SJSA1 (cell line): ENCODE measurements at regions not wholly inside any gene's neighbourhood (a gene's known extent, or its start where the extent isn't known, plus 50 kb on each side); places are given as distances from the start of the nearest gene placed in this dataset.

Experiments
- DNase-seq, 2 experiments: peaks; one replicate each; pipeline ENCODE4 v3.0.0-alpha.2; 2015 to 2020; ENCODE audit warnings: low spot score in 2 of 2, low read depth in 1 of 2
- H3K27ac ChIP-seq: fragments of 250-450 bp; sonication (Bioruptor Pico); 2 replicates; pipeline ENCODE4 v1.5.1; 2020; ENCODE audit warnings: mild to moderate bottlenecking, moderate library complexity
- H3K27me3 ChIP-seq: fragments of 250-450 bp; sonication (Bioruptor Pico); replicated peaks from 2 replicates; pipeline ENCODE4 v1.5.1; 2020; ENCODE audit warnings: mild to moderate bottlenecking, moderate library complexity
- H3K36me3 ChIP-seq: fragments of 250-450 bp; sonication (Bioruptor Pico); 2 replicates; pipeline ENCODE4 v1.5.1; 2020; ENCODE audit warnings: mild to moderate bottlenecking
- H3K4me1 ChIP-seq: fragments of 250-450 bp; sonication (Bioruptor Pico); replicated peaks from 2 replicates; pipeline ENCODE4 v1.6.1; 2021; ENCODE audit warnings: mild to moderate bottlenecking
- H3K4me3 ChIP-seq: fragments of 250-450 bp; sonication (Bioruptor Pico); 2 replicates; pipeline ENCODE4 v1.5.1; 2020; ENCODE audit warnings: mild to moderate bottlenecking
- H3K9me3 ChIP-seq: fragments of 250-450 bp; sonication (Bioruptor Pico); replicated peaks from 2 replicates; pipeline ENCODE4 v1.5.1; 2020; ENCODE audit warnings: mild to moderate bottlenecking

- Histone ChIP-seq H3K36me3 (no peaks in the 10 kb centered on the region), H3K4me1 (no peaks in the 10 kb centered on the region), H3K4me3 (no peak overlapping the region), H3K27ac (no peak overlapping the region), H3K9me3 (no peaks in the 10 kb centered on the region), H3K27me3 (no peaks in the 10 kb centered on the region)
- DNase-seq, result no peak
Observed at GRCh38 chr6:101102702-101103101, 221.6 kb upstream of the ASCC3 start.

GRCh38 chr6:101108286-101108685 is 227.2 kb upstream of the ASCC3 start:
- Histone ChIP-seq H3K4me1 (no peaks in the 10 kb centered on the region), H3K27ac (no peak overlapping the region), H3K4me3 (no peak overlapping the region), H3K36me3 (no peaks in the 10 kb centered on the region), H3K27me3 (no peaks in the 10 kb centered on the region; the same call in 1 of the 2 replicates), H3K9me3 (no peaks in the 10 kb centered on the region)
- no peak for DNase-seq

GRCh38 chr6:101110814-101111213 is 229.7 kb upstream of the ASCC3 start:
- H3K4me1 ChIP-seq, result no peaks in the 10 kb centered on the region
- H3K36me3 ChIP-seq, result no peaks in the 10 kb centered on the region
- DNase-seq, result no peak
- no peaks in the 10 kb centered on the region for H3K9me3 ChIP-seq
- no peak overlapping the region for H3K27ac ChIP-seq
- H3K27me3 ChIP-seq, result no peaks in the 10 kb centered on the region; the same call in 1 of the 2 replicates
- no peak overlapping the region for H3K4me3 ChIP-seq

GRCh38 chr6:101113468-101114260 is 232.5 kb upstream of the ASCC3 start:
- Histone ChIP-seq H3K27ac (no peak overlapping the region), H3K4me3 (no peak overlapping the region), H3K9me3 (no peaks in the 10 kb centered on the region), H3K36me3 (no peaks in the 10 kb centered on the region), H3K4me1 (no peaks in the 10 kb centered on the region), H3K27me3 (no peaks in the 10 kb centered on the region; the same call in 1 of the 2 replicates)
- DNase-seq, result no peak

GRCh38 chr6:101114703-101115102 is 233.6 kb upstream of the ASCC3 start:
- DNase-seq, result peak in 1 of 2 experiments; percentile 16

GRCh38 chr6:101116337-101116736 is 235.2 kb upstream of the ASCC3 start:
- no peak overlapping the region for H3K4me3 ChIP-seq
- DNase-seq, result no peak
- H3K9me3 ChIP-seq, result no peaks in the 10 kb centered on the region
- H3K27me3 ChIP-seq, result no peaks in the 10 kb centered on the region; the same call in 1 of the 2 replicates
- no peaks in the 10 kb centered on the region for H3K36me3 ChIP-seq
- H3K27ac ChIP-seq, result no peak overlapping the region
- H3K4me1 ChIP-seq, result no peaks in the 10 kb centered on the region

More at GRCh38 chr6:101114703-101115102, 233.6 kb upstream of the ASCC3 start:
- no peak overlapping the region for H3K4me3 ChIP-seq
- H3K4me1 ChIP-seq, result no peaks in the 10 kb centered on the region
- no peaks in the 10 kb centered on the region for H3K9me3 ChIP-seq
- H3K27me3 ChIP-seq, result no peaks in the 10 kb centered on the region; the same call in 1 of the 2 replicates
- H3K36me3 ChIP-seq, result no peaks in the 10 kb centered on the region
- no peak overlapping the region for H3K27ac ChIP-seq

GRCh38 chr6:101117393-101118135 is 236.4 kb upstream of the ASCC3 start:
- no peak for DNase-seq

GRCh38 chr6:101118136-101118396 is 236.9 kb upstream of the ASCC3 start:
- H3K4me3 ChIP-seq, result no peak overlapping the region
- H3K9me3 ChIP-seq, result no peaks in the 10 kb centered on the region
- no peak overlapping the region for H3K27ac ChIP-seq
- no peaks in the 10 kb centered on the region for H3K4me1 ChIP-seq
- DNase-seq, result no peak
- no peaks in the 10 kb centered on the region for H3K27me3 ChIP-seq
- H3K36me3 ChIP-seq, result no peaks in the 10 kb centered on the region

More at GRCh38 chr6:101117393-101118135, 236.4 kb upstream of the ASCC3 start:
- Histone ChIP-seq H3K4me3 (no peak overlapping the region), H3K9me3 (no peaks in the 10 kb centered on the region), H3K27ac (no peak overlapping the region), H3K36me3 (no peaks in the 10 kb centered on the region), H3K4me1 (no peaks in the 10 kb centered on the region), H3K27me3 (no peaks in the 10 kb centered on the region)

GRCh38 chr6:101120747-101121146 is 239.6 kb upstream of the ASCC3 start:
- no peaks in the 10 kb centered on the region for H3K9me3 ChIP-seq
- no peak overlapping the region for H3K4me3 ChIP-seq
- H3K4me1 ChIP-seq, result no peaks in the 10 kb centered on the region
- H3K27me3 ChIP-seq, result no peaks in the 10 kb centered on the region
- DNase-seq, result no peak
- no peak overlapping the region for H3K27ac ChIP-seq
- H3K36me3 ChIP-seq, result no peaks in the 10 kb centered on the region

GRCh38 chr6:101125380-101125971 is 244.3 kb upstream of the ASCC3 start:
- no peaks in the 10 kb centered on the region for H3K4me1 ChIP-seq
- DNase-seq, result no peak
- no peaks in the 10 kb centered on the region for H3K36me3 ChIP-seq
- no peak overlapping the region for H3K4me3 ChIP-seq
- no peaks in the 10 kb centered on the region for H3K27me3 ChIP-seq
- no peaks in the 10 kb centered on the region for H3K9me3 ChIP-seq
- H3K27ac ChIP-seq, result no peak overlapping the region

GRCh38 chr6:101126501-101126900 is 245.4 kb upstream of the ASCC3 start:
- H3K4me1 ChIP-seq, result no peaks in the 10 kb centered on the region
- no peaks in the 10 kb centered on the region for H3K9me3 ChIP-seq
- no peak overlapping the region for H3K27ac ChIP-seq
- no peak overlapping the region for H3K4me3 ChIP-seq
- H3K36me3 ChIP-seq, result no peaks in the 10 kb centered on the region
- no peaks in the 10 kb centered on the region for H3K27me3 ChIP-seq
- DNase-seq, result no peak

- DNase-seq, result no peak
- no peaks in the 10 kb centered on the region for H3K36me3 ChIP-seq
- no peak overlapping the region for H3K27ac ChIP-seq
- no peaks in the 10 kb centered on the region for H3K27me3 ChIP-seq
- H3K4me1 ChIP-seq, result no peaks in the 10 kb centered on the region
- H3K4me3 ChIP-seq, result no peak overlapping the region
- H3K9me3 ChIP-seq, result no peaks in the 10 kb centered on the region
Observed at GRCh38 chr6:101129851-101130250, 248.7 kb upstream of the ASCC3 start.

GRCh38 chr6:101146389-101146788 is 247.1 kb upstream of the GRIK2 start:
- DNase-seq, result no peak
- no peaks in the 10 kb centered on the region for H3K36me3 ChIP-seq
- H3K9me3 ChIP-seq, result no peaks in the 10 kb centered on the region
- H3K4me1 ChIP-seq, result no peaks in the 10 kb centered on the region
- no peak overlapping the region for H3K4me3 ChIP-seq
- no peaks in the 10 kb centered on the region for H3K27me3 ChIP-seq
- H3K27ac ChIP-seq, result no peak overlapping the region

GRCh38 chr6:101150226-101150625 is 243.3 kb upstream of the GRIK2 start:
- no peaks in the 10 kb centered on the region for H3K36me3 ChIP-seq
- H3K4me1 ChIP-seq, result no peaks in the 10 kb centered on the region
- H3K27me3 ChIP-seq, result no peaks in the 10 kb centered on the region
- no peak for DNase-seq
- H3K9me3 ChIP-seq, result no peaks in the 10 kb centered on the region
- no peak overlapping the region for H3K27ac ChIP-seq
- H3K4me3 ChIP-seq, result no peak overlapping the region
